SU-DHL-6 (cell line): ENCODE measurements at regions not wholly inside any gene's neighbourhood (a gene's known extent, or its start where the extent isn't known, plus 50 kb on each side); places are given as distances from the start of the nearest gene placed in this dataset.

ENCODE experiments used
- CTCF ChIP-seq: fragments of 200-600 bp; sonication (generic); IDR thresholded peaks from one replicate; pipeline ENCODE4 v1.5.1; 2017; ENCODE audit warnings: antibody characterized with exemption, mild to moderate bottlenecking, low read length, moderate library complexity; ENCODE audit not compliant: insufficient read depth, poor library complexity, severe bottlenecking
- EZH2phosphoT487 ChIP-seq: fragments of 200-600 bp; sonication (generic), shearing (Covaris generic); conservative IDR thresholded peaks from 2 replicates; pipeline ENCODE4 v1.6.1; 2018; ENCODE audit warnings: mild to moderate bottlenecking, antibody characterized with exemption, low read length, moderate library complexity, mixed read lengths

DNA sequence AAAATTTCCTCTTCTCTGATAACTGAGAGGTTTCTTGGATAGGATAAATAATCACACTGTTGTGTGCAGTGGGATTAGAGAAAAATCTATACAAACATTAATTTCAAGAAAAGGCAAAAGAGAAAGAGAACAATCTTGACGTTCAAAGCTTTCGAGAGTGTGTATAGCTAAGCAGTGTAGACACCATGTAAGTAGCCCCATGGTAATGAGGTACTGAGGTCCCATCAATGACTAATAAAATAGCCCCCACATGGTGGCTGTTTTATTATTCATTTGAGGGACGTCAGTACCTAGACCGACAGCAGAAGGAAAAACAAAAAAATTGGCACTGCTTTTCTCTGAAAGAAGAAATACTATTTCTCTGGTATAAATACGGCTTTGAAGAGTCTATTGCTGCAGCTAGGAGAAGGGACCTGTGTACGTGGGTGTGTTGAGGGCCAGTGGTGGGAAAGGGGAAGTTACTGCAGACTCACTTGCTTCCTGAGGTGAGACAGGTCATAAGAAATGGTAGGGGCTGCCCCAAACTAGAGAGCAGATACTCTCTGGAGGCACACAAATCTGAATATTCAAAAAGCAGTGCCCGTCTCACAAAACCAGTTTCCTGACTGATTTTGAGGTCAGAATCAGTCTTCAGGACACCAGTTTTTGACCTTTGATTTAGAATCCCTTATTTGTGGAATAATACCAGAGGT, 339.8 kb downstream of the EMP1 start:
- TF ChIP-seq CTCF (no peak), EZH2phosphoT487 (no peak)
